Fibroblast of lung (primary cell): ENCODE measurements at regions not wholly inside any gene's neighbourhood (a gene's known extent, or its start where the extent isn't known, plus 50 kb on each side); places are given as distances from the start of the nearest gene placed in this dataset.

Experiments
- DNase-seq, 2 donors: peaks; one replicate each; pipeline versions ENCODE4 v3.0.0 to v3.0.0-alpha.2; 2010; ENCODE audit warnings: low read depth in 2 of 2
- H2AFZ ChIP-seq: 2 replicates; pipeline ENCODE4 v1.5.1; 2012; ENCODE audit warnings: low read length, control low read depth, inconsistent platforms
- H3K27ac ChIP-seq: 2 replicates; pipeline ENCODE4 v1.5.1; 2011; ENCODE audit warnings: low read length, control low read depth; ENCODE audit not compliant: insufficient read depth
- H3K27me3 ChIP-seq: 2 replicates; pipeline ENCODE4 v1.5.1; 2011; ENCODE audit warnings: mild to moderate bottlenecking, low read length; ENCODE audit not compliant: control insufficient read depth, insufficient read depth
- H3K36me3 ChIP-seq: 2 replicates; pipeline ENCODE4 v1.5.1; 2011; ENCODE audit warnings: low read length; ENCODE audit not compliant: control insufficient read depth, insufficient read depth
- H3K4me1 ChIP-seq: 2 replicates; pipeline ENCODE4 v1.5.1; 2011; ENCODE audit warnings: low read length; ENCODE audit not compliant: control insufficient read depth, insufficient read depth; ENCODE audit errors: extremely low read depth
- H3K4me2 ChIP-seq: 2 replicates; pipeline ENCODE4 v1.5.1; 2011; ENCODE audit warnings: low read length, control low read depth; ENCODE audit not compliant: insufficient read depth; ENCODE audit errors: extremely low read depth
- H3K4me3 ChIP-seq, 4 experiments: fragments of 200-600 bp in 1 of 4; sonication (generic) in 1 of 4; replicated peaks in 1 of 4; 2 replicates each; pipeline ENCODE4 v1.5.1; 2011 to 2016; ENCODE audit warnings: low read length in 4 of 4, low read depth in 3 of 4, mild to moderate bottlenecking in 3 of 4, control low read depth in 2 of 4, inconsistent platforms in 1 of 4, mixed read lengths in 1 of 4; ENCODE audit not compliant: insufficient read depth in 1 of 4; ENCODE audit errors: control extremely low read depth in 1 of 4
- H3K79me2 ChIP-seq: 2 replicates; pipeline ENCODE4 v1.5.1; 2012; ENCODE audit warnings: mild to moderate bottlenecking, low read length, inconsistent platforms; ENCODE audit not compliant: control insufficient read depth, insufficient read depth
- H3K9ac ChIP-seq: 2 replicates; pipeline ENCODE4 v1.5.1; 2011; ENCODE audit warnings: mild to moderate bottlenecking, low read length, control low read depth; ENCODE audit not compliant: insufficient read depth
- H3K9me3 ChIP-seq: 2 replicates; pipeline ENCODE4 v1.5.1; 2012; ENCODE audit warnings: low read depth, low read length; ENCODE audit not compliant: control insufficient read depth, insufficient read depth
- H4K20me1 ChIP-seq: 2 replicates; pipeline ENCODE4 v1.5.1; 2011; ENCODE audit warnings: low read length; ENCODE audit not compliant: control insufficient read depth, insufficient read depth; ENCODE audit errors: extremely low read depth
- EZH2 ChIP-seq: IDR thresholded peaks from 2 replicates; pipeline ENCODE4 v1.5.1; 2012; ENCODE audit warnings: low read length, control low read depth, mild to moderate bottlenecking; ENCODE audit errors: missing control alignments
- TF ChIP-seq, protein P1 (sequence below), 2 donors: IDR thresholded peaks in 1 of 2; conservative IDR thresholded peaks in 1 of 2; 1 replicate in 1 of 2; 2 replicates in 1 of 2; pipeline ENCODE4 v1.5.1; 2011 to 2012; ENCODE audit warnings: low read length in 2 of 2, control low read depth in 1 of 2, inconsistent platforms in 1 of 2, low read depth in 1 of 2, mild to moderate bottlenecking in 1 of 2

DNA sequence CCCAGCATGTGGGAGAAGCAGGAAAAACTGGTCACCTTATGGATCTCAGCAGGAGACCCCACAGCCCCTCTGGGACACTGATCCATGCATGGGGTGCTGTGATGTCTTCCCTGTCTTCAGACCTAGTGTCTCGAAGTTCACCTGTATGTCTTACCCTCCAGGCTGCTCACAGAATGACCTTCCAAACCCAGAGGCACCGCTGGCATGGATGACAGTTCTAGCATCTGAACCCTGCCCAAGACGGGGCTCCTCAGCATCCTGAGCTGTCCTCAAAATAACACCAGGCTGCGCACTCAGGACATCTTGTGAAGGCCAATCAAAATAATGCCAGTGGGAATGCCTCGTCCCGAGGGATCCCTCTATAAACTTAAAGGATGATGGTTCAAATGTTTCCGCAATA, 824.9 kb downstream of the TBC1D22A start:
- no peaks in the 10 kb centered on the region for H3K4me1 ChIP-seq
- no peaks in the 10 kb centered on the region for H4K20me1 ChIP-seq
- no peak overlapping the region for H3K9ac ChIP-seq
- H2AFZ ChIP-seq, result no peak overlapping the region
- H3K4me2 ChIP-seq, result no peak overlapping the region
- no peak overlapping the region for H3K4me3 ChIP-seq
- H3K79me2 ChIP-seq, result no peaks in the 10 kb centered on the region
- no peak overlapping the region for H3K27ac ChIP-seq
- DNase-seq, result no peak
- no peaks in the 10 kb centered on the region for H3K36me3 ChIP-seq
- H3K9me3 ChIP-seq, result no peaks in the 10 kb centered on the region
- no peaks in the 10 kb centered on the region for H3K27me3 ChIP-seq
- no peak for TF ChIP-seq EZH2
- TF ChIP-seq, protein P1, sequence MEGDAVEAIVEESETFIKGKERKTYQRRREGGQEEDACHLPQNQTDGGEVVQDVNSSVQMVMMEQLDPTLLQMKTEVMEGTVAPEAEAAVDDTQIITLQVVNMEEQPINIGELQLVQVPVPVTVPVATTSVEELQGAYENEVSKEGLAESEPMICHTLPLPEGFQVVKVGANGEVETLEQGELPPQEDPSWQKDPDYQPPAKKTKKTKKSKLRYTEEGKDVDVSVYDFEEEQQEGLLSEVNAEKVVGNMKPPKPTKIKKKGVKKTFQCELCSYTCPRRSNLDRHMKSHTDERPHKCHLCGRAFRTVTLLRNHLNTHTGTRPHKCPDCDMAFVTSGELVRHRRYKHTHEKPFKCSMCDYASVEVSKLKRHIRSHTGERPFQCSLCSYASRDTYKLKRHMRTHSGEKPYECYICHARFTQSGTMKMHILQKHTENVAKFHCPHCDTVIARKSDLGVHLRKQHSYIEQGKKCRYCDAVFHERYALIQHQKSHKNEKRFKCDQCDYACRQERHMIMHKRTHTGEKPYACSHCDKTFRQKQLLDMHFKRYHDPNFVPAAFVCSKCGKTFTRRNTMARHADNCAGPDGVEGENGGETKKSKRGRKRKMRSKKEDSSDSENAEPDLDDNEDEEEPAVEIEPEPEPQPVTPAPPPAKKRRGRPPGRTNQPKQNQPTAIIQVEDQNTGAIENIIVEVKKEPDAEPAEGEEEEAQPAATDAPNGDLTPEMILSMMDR (conservative IDR thresholded peaks at IDR 0.05 in 1 of 2, IDR thresholded peaks at IDR 0.05 in 1 of 2; ENCODE audit: low read depth in 1 of 2, low read length in 2 of 2), result no peak

GRCh38 chr22:47586946-47587345, 824.5 kb downstream of the TBC1D22A start:
- H3K27me3 ChIP-seq, result no peaks in the 10 kb centered on the region
- no peak overlapping the region for H3K4me3 ChIP-seq
- H3K79me2 ChIP-seq, result no peaks in the 10 kb centered on the region
- H3K4me2 ChIP-seq, result no peak overlapping the region
- no peaks in the 10 kb centered on the region for H3K36me3 ChIP-seq
- H3K4me1 ChIP-seq, result no peaks in the 10 kb centered on the region
- no peaks in the 10 kb centered on the region for H4K20me1 ChIP-seq
- no peak overlapping the region for H2AFZ ChIP-seq
- no peak overlapping the region for H3K9ac ChIP-seq
- TF ChIP-seq, protein P1 (conservative IDR thresholded peaks at IDR 0.05 in 1 of 2, IDR thresholded peaks at IDR 0.05 in 1 of 2; ENCODE audit: low read depth in 1 of 2, low read length in 2 of 2), result no peak
- no peak for TF ChIP-seq EZH2
- DNase-seq, result no peak
- no peaks in the 10 kb centered on the region for H3K9me3 ChIP-seq
- H3K27ac ChIP-seq, result no peak overlapping the region

GRCh38 chr22:47586038-47586437, 823.6 kb downstream of the TBC1D22A start:
- no peaks in the 10 kb centered on the region for H3K79me2 ChIP-seq
- H3K4me3 ChIP-seq, result no peak overlapping the region
- no peaks in the 10 kb centered on the region for H3K4me1 ChIP-seq
- TF ChIP-seq EZH2, result no peak
- TF ChIP-seq, protein P1 (conservative IDR thresholded peaks at IDR 0.05 in 1 of 2, IDR thresholded peaks at IDR 0.05 in 1 of 2; ENCODE audit: low read depth in 1 of 2, low read length in 2 of 2), result peak in 1 of 2 donors; percentile 8
- no peak overlapping the region for H3K9ac ChIP-seq
- H2AFZ ChIP-seq, result no peak overlapping the region
- no peaks in the 10 kb centered on the region for H4K20me1 ChIP-seq
- H3K9me3 ChIP-seq, result no peaks in the 10 kb centered on the region
- H3K27ac ChIP-seq, result no peak overlapping the region
- no peak overlapping the region for H3K4me2 ChIP-seq
- H3K36me3 ChIP-seq, result no peaks in the 10 kb centered on the region
- no peaks in the 10 kb centered on the region for H3K27me3 ChIP-seq
- DNase-seq, result peak in 1 of 2 donors; percentile 20
